HG03139 (cell line): ENCODE measurements at regions not wholly inside any gene's neighbourhood (a gene's known extent, or its start where the extent isn't known, plus 50 kb on each side); places are given as distances from the start of the nearest gene placed in this dataset.

Experiments used
- ATAC-seq: cut with Tn5 transposase; IDR thresholded peaks from one replicate; pipeline ENCODE4 v1.9.1; 2021; ENCODE audit not compliant: unreplicated experiment

DNA sequence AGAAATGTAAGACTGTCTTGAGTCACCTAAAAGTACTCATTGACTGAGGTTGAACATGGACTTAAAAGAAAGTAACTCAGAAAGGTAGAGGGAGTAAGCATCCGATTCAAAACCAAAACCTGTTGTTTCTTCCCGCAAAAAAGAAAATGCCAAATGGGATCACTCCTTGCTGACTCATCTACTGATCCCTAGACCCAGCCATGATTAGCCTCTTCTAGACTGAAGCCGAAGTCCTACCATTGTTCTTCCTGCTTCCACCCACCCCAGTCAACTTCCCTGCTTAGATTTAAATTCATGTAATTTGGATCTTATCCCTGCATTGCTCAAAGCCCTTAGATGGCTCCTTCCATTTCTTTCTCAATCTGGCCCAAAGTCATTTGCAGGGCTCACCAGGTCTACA, 760.5 kb upstream of the SOX9 start:
- no peak for ATAC-seq

DNA sequence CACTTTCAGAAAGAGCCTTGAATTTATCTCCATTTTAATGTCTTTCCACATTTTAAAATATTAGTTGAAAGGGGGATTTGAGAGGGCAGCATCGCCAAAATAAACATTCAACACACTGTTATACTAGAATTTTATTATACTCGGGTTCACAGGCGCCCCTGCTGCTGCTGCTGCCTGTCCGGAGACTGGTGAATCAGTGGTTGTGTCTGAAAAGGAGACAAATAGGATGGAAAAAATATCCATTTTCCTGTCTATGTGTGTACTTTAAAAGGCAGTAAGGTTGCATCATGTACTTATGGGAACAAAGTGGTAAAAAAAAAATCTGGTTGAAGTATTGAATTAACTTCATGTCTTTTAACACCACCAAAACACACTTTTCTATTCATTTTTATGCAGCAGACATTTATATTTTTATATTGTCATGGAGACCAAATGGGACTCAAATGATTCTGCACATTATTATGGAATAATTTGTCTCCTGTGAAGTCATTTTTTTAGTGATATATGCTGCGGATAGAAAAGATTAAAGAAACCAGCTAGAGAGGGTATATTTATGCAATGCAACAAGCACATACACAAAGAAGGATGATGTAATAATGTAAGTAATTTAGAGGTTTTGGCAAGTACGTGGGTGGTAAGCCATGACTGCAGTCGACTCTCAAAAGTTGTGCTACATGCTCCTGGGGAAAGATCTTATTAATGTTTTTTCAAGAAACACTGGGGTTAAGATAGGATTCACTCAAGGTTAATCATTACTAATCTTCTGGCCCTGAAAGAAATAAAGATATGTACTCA, 759.0 kb upstream of the SOX9 start:
- ATAC-seq, result no peak

DNA sequence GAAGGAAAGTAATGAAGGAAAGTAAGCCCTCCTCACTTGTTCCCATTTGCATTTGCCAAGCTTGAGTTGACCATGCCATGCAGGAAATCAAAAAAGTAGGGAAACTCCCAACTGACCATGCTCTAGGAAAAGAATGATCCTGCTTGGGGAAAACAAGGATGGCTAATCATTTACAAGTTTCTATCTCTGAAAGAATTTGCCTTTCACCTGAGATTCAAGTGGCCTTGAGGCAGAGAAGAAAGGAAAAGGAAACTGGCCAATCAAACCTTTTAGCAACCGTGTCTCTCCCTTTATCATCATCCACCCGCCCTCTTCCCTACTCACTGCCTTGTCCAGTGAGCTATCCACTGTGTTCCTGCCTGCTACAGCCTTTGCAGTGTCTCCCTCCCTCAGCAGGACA, 757.2 kb upstream of the SOX9 start:
- ATAC-seq, result no peak

DNA sequence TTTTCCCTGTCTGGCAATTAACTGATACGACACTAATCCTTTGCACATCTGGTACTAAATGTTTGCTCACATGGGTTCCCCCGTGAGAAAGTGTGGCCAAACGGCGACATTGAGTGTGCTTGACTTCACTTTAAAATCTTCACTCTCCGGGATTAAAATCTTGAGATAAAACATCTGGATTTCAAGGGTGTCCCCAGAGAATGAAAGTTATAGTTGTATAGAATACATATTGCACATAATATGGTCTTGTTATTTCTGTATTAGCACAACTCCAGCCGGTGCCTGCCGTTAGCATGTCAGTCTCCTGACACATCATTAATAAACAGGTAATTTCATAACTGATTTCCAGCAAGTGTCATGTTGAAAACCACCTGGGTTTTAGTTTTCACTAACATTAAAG, 749.0 kb upstream of the SOX9 start:
- ATAC-seq, result no peak

DNA sequence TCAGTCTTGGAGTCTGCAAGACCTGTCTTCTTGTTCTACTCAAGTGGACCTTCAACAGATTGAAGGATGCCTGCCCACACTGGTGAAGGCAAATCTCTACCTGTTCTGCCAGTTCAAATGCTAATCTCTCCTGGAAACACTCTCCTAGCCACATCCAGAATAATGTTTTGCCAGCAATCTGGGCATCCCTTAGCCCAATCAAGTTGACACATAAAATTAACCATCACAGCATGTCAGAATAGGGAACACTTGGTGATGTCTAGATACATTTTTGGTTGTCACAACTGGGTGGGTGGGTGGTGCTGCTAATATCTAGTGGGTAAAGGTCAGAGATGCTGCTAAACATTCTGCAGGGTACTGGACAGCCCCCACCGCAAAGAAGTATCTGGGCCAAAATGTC, 744.9 kb upstream of the SOX9 start:
- no peak for ATAC-seq

DNA sequence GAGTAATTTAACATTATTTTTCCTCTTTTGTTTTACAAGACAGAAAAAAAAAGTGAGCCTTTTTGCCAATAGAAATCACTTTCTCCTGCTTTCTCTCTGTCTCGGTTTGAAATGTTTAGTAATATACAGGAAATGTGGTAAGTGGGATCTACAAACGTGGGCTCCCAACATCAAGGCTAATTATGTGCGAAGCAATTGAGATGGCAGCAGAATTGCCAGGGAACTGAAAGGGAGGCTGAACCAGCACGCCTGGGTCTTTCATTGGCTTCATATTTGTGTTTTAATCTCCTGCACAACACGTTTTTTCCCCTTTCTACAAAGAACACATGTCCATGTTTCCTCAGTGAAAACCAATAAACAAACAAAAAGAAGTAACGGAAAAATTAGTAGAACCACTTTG, 743.9 kb upstream of the SOX9 start:
- no peak for ATAC-seq

DNA sequence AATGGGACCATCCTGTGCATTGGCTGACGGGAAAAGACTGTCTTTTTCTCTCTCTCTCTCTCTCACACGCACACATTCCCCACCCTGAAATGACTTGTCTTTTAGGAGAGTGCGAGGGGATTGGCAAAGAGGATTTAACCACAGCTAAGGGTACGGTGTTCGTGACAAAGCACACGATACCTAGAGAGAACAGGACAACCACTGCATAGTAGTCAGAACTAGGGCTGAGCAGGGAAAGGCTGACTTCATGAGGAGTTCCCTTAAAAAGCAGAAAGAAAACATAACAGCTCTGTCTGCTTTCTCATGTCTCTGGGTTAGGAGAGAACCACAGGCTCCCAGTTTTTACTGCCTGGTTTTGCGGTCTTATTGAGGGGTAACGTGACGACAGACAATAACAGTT, 742.8 kb upstream of the SOX9 start:
- ATAC-seq, result no peak

DNA sequence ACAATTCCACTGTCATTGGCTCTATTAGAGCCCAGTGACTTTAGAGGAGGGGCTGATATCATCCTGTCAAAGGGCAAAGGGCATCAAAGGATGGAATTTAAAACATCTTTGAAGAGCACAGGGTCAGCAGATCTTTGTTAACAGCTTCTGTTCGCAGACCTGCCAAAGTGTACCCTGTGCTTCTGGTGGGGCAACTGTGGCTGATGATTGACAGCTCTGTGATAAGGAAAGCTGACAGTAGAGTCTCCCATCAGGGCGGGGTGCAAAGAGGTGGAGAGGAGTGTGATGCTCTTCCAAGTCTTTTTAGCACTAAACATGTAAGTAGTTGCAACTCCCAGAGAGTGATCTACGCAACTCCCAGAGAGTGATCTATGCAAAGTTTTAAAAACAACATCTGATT, 742.1 kb upstream of the SOX9 start:
- no peak for ATAC-seq

DNA sequence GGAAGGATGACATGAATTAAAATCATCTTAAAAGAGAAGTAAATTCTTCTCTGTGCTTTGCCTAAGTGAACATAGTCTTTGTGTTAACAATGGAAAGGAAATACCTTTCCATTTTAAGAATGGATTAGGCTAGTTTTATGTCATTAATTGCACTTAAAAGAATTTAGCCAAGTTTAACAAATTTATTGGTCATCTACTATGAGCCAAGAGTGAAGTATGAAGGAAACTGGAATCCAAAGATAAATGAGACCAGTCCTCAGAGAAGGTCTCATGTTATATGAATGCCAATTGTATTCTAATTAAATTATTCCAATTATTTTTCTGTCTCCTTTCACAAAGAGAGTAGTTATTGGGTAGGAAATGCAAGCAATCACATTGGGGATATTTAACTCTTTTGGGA, 741.3 kb upstream of the SOX9 start:
- no peak for ATAC-seq

DNA sequence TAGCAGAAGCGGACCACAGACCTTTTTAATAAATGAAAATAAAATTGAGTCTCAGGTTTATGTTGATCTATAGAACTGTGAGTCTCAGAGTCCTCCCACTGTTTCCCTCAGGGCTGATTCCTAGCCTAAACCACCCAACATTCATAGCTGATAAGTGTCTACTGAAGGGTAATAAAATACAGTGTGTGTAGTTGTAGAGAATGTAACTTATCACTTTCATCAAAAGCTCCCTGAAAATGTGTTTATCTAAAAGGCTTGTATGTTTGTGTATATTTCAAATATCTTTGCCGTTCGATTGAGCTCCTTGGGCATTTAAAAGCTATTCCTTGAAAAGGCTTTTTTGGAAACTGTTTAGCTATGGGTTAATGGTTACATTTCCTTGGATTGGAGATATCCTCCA, 740.3 kb upstream of the SOX9 start:
- ATAC-seq, result no peak

DNA sequence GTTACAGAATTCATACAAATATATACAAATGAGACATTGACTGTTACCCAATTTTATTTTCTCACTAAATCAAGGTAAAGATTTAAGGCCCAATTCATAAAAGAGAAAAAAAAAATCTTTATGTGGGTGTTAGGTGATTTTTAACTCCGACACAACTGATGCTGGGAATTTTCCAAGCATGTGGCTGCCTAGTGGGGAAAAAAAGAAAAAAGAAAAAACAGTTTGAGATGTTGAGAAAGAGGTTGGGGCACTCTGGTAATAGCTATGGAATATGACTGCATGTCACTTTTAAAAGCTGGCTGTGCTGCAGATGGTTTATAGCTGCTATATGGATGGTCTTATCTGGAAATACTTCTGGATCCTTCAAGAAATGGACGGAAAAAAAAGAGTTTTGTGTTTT, 739.9 kb upstream of the SOX9 start:
- no peak for ATAC-seq

DNA sequence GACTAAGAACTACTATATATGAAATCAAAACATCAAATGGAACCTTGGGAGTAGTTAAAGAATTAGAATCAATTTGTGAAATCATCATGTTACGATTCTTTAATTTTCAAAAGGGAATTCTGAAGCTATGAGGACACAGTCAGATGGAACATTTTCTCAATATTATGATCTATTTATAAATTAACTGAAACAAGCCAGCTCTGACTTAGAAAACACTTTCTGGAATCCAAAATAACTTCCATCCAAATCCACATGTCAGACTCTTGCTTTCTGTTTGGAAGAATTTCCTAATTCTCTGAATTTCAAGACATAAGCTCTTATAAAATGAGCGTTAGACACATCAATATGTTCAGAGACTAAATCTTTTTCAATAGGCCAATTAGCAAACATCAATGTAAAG, 737.7 kb upstream of the SOX9 start:
- ATAC-seq, result no peak

DNA sequence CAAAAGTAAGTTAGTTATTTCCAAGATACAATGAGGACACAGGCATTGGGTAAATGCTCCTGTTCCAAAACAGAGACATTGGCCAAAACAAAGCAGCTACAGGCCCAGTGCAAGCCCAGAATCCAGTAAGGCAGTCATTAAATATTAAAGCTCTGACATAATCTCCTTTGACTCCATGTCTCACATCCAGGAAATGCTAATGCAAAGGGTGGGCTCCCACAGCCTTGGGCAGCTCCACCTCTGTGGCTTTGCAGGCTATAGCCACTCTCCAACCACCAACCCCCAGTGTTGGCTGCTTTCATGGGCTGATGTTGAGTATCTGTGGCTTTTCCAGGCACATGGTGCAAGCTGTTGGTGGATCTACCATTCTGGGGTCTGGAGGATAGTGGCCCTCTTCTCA, 733.4 kb upstream of the SOX9 start:
- ATAC-seq, result no peak

DNA sequence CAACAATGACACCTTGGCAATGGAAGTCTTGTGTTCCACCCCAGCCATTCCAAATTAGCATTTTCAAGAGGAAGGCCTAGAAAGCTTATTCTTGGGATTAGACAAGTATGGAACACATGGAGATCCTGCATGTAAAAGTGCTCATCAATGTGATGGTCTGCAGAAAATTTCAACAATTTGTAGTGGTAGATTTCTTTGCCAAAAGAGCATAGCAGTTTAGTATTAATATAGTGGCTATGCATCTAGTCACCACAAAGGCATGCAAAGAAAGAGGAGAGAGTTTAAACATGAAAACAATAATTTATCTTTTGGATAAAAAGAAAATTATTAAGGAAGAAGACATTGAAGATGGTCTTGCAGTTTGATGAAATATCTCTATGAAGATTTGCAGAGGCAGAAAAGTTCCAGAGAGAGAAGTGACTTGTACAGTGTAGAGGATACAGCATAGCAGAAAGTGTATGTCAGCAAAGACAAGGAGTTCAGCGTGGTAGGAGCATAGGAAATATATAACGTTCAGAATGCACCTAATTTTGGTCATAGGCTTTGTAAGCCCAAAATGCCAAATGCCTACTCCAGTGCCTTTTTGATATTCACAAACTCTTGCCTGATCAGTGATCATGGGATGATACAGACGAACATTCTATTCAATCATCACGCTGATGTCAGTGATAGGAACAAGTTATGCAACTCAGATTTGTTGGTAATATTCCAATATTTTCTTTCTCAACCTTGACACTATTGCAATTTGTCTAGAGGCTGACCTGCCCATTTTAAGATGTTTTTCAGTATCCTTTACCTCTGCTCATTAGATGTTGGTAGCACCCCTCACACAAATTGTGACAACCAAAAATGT, 727.9 kb upstream of the SOX9 start:
- no peak for ATAC-seq

DNA sequence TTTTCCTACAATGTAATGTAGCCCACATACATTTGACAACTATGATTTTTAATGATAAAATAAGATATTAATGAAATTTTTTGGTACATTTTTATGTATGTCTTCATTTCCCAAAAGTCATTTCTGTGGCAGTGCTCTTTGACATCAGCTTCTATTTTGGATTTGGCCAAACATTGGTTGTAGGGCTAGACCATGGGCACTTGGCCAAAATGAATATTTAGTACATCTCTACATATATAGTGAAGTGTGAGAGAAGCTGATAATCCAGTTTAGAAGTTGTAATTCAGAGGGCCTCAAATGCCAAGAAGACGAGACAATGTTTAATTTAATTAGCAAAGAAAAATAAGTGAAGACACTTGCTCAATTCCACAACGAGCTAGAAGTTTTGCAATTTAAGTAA, 724.9 kb upstream of the SOX9 start:
- no peak for ATAC-seq

DNA sequence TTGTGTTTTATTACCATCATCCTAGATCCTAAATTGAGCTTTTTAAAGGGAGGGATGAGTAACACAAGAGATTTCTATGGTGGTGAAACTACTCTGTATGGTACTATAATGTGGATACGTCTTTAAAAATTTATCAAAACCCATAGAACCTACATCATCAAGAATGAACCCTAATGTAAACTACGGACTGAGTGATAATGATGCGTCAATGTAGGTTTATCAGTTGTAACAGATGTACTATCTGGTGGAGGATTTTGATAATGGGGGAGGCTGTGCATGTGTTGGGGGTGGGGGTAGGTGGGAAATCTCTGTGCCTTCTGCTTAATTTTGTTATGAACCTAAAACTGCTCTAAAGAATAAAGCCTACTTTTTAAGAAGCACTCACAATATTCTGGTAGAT, 724.1 kb upstream of the SOX9 start:
- ATAC-seq, result no peak

DNA sequence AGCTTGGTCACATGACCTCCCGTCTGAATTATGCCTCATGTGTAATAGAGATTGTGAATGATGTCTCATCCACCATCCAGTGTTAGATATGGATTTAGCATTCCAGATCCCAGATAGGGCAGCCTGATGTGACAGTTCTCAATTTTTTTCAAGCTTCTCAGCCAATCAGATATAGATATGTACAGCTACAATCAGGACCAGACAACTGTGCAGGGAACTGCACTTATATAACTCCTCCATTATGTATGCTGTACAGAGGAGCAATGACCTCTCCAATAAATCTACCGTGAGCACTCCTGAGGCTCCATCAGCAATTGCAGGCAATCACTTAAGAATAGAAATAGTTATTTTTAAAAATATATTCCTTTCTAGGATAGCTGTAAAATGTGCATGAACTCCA, 722.8 kb upstream of the SOX9 start:
- ATAC-seq, result no peak

DNA sequence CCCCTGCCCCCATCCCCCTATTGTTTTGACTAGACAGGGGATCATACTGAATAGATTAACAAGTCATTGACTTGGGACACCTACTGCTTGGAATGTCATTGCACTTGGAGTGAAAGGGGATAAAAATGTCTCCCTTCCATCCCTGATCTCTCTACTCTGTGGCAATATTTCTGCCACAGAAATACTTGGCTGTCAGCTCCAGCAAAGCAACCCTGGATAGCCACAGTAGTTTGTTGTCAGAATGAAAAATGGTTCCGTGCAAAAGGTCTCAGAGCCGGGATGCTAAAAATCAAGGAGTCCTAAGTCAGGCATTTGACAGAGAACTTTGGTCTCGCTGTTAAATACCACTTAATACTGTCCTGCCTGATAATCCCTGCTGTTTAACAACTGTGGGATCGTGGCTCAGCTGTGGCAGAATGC, 722.0 kb upstream of the SOX9 start:
- no peak for ATAC-seq

DNA sequence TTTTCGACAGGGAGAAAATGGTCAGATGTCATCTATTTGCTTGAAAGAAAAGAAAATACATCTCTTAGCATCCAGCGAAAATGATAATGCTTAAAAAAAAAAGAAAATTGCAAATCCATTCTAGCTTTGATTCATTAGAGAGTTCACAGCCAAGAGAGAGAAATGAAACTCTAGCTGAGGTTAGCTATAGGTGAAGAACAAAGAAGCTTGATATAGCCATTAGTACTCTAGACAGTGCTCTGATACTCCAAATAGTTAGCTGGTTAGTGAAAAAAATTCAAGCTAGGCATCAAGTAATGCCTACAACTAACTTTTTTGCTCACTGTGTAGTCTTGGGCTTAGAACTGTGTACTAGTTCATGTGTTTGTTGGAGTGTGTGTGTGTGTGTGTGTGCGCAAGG, 721.6 kb upstream of the SOX9 start:
- no peak for ATAC-seq

DNA sequence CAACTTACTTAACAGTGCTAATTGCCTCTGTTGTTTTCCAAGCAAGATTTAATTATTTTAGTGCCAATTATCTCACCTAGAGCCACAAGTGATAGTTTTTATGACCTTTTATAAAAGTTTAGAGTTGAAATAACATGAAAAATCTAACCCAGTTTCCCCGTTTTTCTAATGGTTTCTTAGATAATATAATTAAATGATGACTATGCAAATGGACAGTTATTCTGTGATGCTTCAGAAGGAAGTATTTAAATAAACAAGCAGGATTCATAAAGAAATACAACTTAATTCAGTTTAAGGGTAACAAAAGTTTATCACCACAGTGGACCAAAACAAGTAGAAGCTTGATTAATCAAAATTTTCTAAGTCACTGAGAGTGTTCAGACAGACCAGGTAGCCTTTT, 721.2 kb upstream of the SOX9 start:
- ATAC-seq, result no peak

DNA sequence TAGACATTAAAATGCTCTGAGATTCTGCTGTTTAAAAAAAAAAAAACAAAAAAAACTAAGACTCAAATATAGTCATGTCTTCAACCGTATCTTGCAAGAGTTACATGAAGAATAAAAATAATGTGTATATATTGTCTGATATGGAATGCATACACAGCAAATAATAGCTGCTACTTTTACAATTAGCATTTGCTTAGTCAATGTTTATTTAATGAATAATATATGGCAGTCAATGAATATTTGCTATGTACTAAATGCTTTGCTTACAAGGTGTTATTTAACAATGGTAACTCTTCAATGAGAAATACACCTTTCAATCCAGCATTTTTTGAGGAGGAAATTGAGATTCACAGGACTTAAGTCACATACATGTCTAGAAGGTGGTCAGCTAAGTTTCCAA, 718.8 kb upstream of the SOX9 start:
- no peak for ATAC-seq

DNA sequence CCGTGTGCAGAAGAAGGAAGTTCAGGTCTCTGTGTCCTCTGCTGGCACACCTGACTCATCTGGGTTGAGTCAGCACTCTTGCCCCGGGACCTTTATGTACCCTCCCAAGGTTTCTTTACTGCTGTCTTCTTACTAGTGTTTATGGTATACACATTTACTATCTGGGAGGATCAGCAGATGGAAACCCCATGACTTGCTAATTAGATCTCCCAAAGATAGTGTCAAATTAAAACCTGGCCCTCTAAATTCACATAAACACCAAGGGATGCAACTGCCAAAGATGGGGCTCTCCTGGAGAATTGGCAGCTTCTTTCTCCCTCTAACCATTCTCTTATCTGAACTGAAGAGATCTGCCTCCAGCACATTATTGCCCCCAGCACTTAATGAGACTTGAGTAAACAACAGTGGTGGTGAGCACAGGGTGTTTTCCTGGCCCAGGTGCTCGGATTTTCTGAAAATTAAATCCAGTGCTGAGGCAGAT, 718.1 kb upstream of the SOX9 start:
- ATAC-seq, result no peak
